ENCODE measurements at regions not wholly inside any gene's neighbourhood (a gene's known extent, or its start where the extent isn't known, plus 50 kb on each side); places are given as distances from the start of the nearest gene placed in this dataset.

GRCh38 chr2:8447610-8448221 is 234.1 kb upstream of the ID2 start:
- DNase-seq (ENCODE audit: low read depth in 2 of 2), result no peak

- no peak for DNase-seq (ENCODE audit: low read depth in 2 of 2)
These were observed 232.9 kb upstream of the ID2 start for GRCh38 chr2:8448824-8449556.

- no peak for DNase-seq (ENCODE audit: low read depth in 2 of 2)
These were observed 230.6 kb upstream of the ID2 start for GRCh38 chr2:8451273-8451672.

GRCh38 chr2:8452296-8452695 is 229.6 kb upstream of the ID2 start:
- no peak for DNase-seq (ENCODE audit: low read depth in 2 of 2)

GRCh38 chr2:8452979-8453903 is 228.6 kb upstream of the ID2 start:
- no peak for DNase-seq (ENCODE audit: low read depth in 2 of 2)

GRCh38 chr2:8453904-8454302 is 228.0 kb upstream of the ID2 start:
- DNase-seq (ENCODE audit: low read depth in 2 of 2), result no peak

- no peak for DNase-seq (ENCODE audit: low read depth in 2 of 2)
These were observed 227.1 kb upstream of the ID2 start for GRCh38 chr2:8454797-8455196.

GRCh38 chr2:8455236-8456150 is 226.4 kb upstream of the ID2 start:
- no peak for DNase-seq (ENCODE audit: low read depth in 2 of 2)

GRCh38 chr2:8456151-8457091 is 225.4 kb upstream of the ID2 start:
- DNase-seq (ENCODE audit: low read depth in 2 of 2), result peak in 1 of 2 donors; percentile 40

- no peak for DNase-seq (ENCODE audit: low read depth in 2 of 2)
These were observed 224.8 kb upstream of the ID2 start for GRCh38 chr2:8457092-8457481.

GRCh38 chr2:8457699-8458502 is 224.0 kb upstream of the ID2 start:
- DNase-seq (ENCODE audit: low read depth in 2 of 2), result no peak

GRCh38 chr2:8458503-8459459 is 223.1 kb upstream of the ID2 start:
- no peak for DNase-seq (ENCODE audit: low read depth in 2 of 2)

GRCh38 chr2:8459474-8459873 is 222.4 kb upstream of the ID2 start:
- no peak for DNase-seq (ENCODE audit: low read depth in 2 of 2)

- no peak for DNase-seq (ENCODE audit: low read depth in 2 of 2)
These were observed 220.5 kb upstream of the ID2 start for GRCh38 chr2:8461341-8461740.

GRCh38 chr2:8462280-8462679 is 219.6 kb upstream of the ID2 start:
- DNase-seq (ENCODE audit: low read depth in 2 of 2), result no peak

GRCh38 chr2:8462899-8463648 is 218.8 kb upstream of the ID2 start:
- DNase-seq (ENCODE audit: low read depth in 2 of 2), result no peak

GRCh38 chr2:8465560-8465959 is 216.3 kb upstream of the ID2 start:
- DNase-seq (ENCODE audit: low read depth in 2 of 2), result no peak
